K562 (cell line): ENCODE measurements at regions not wholly inside any gene's neighbourhood (a gene's known extent, or its start where the extent isn't known, plus 50 kb on each side); places are given as distances from the start of the nearest gene placed in this dataset.

ENCODE experiments used
- ATAC-seq: fragments of 200-7000 bp; cut with Tn5 transposase; 3 replicates; pipeline ENCODE4 v1.9.1; 2020; ENCODE audit warnings: moderate library complexity
- BruUV-seq: library from RNA; stranded (reverse); fragments of 400-500 nt; replicated peaks from 2 replicates; lab custom pipeline; 2021; lab: Mats Ljungman, UMichigan
- CTCF ChIA-PET: fragments of 300-600 bp; formaldehyde crosslinking; extraction: SDS; loops from one replicate; lab custom pipeline; 2021; ENCODE audit warnings: low intra/inter-chr PET ratio; lab: Yijun Ruan, JAX
- POLR2A ChIA-PET: fragments of 300-600, 350-650 bp; sonication (Branson Sonifier 250); formaldehyde crosslinking; extraction: SDS; loops from one replicate; lab custom pipeline; 2021; ENCODE audit warnings: antibody characterized with exemption, inconsistent platforms; lab: Yijun Ruan, JAX
- DNase-seq, 4 experiments: peaks; one replicate each; pipeline versions ENCODE4 v3.0.0 to v3.0.0-alpha.2; 2011 to 2018; ENCODE audit warnings: low spot score in 3 of 4, mixed read lengths in 3 of 4; ENCODE audit errors: extremely low read depth in 1 of 4
- FAIRE-seq: peaks from 2 replicates; lab custom pipeline; 2011; peaks lifted over from hg19 to GRCh38; lab: Jason Lieb, UNC
- H2AFZ ChIP-seq: 2 replicates; pipeline ENCODE4 v1.6.0; 2011; ENCODE audit warnings: low read depth, low read length, control low read depth, inconsistent platforms
- H3K27ac ChIP-seq: fragments of 200-600 bp; 3 replicates; pipeline ENCODE4 v1.8.0; 2011; ENCODE audit warnings: low read depth, mild to moderate bottlenecking, control low read depth, inconsistent platforms, low read length, moderate library complexity, mixed read lengths; ENCODE audit errors: extremely low read depth
- H3K27me3 ChIP-seq, 2 experiments: fragments of 300-600 bp in 1 of 2; 2 replicates in 1 of 2; 3 replicates in 1 of 2; pipeline versions ENCODE4 v1.6.0 to v1.8.0; 2011; ENCODE audit warnings: inconsistent platforms in 2 of 2, low read length in 2 of 2, mild to moderate bottlenecking in 1 of 2, mixed read lengths in 1 of 2, moderate library complexity in 1 of 2; ENCODE audit not compliant: control insufficient read depth in 2 of 2, insufficient read depth in 2 of 2
- H3K36me3 ChIP-seq: fragments of 300-600 bp; 3 replicates; pipeline ENCODE4 v1.8.0; 2011; ENCODE audit warnings: mild to moderate bottlenecking, low read length, inconsistent platforms; ENCODE audit not compliant: control insufficient read depth, insufficient read depth
- H3K4me1 ChIP-seq, 2 experiments: fragments of 200-600 bp in 1 of 2; replicated peaks in 1 of 2; 2 replicates in 1 of 2; 3 replicates in 1 of 2; pipeline versions ENCODE4 v1.5.1 to v1.8.0; 2011; ENCODE audit warnings: inconsistent platforms in 2 of 2, low read length in 2 of 2, mild to moderate bottlenecking in 1 of 2, mixed read lengths in 1 of 2, moderate library complexity in 1 of 2; ENCODE audit not compliant: control insufficient read depth in 2 of 2, insufficient read depth in 2 of 2
- H3K4me2 ChIP-seq: 2 replicates; pipeline ENCODE4 v1.6.1; 2011; ENCODE audit warnings: low read length, control low read depth, inconsistent platforms, mixed read lengths; ENCODE audit not compliant: insufficient read depth
- H3K4me3 ChIP-seq: fragments of 200-600 bp; sonication (generic), shearing (Covaris generic); 2 replicates; pipeline ENCODE4 v1.5.1; 2016; ENCODE audit warnings: control low read depth, inconsistent platforms
- H3K79me2 ChIP-seq: fragments of 200-600 bp; 3 replicates; pipeline ENCODE4 v1.8.0; 2011; ENCODE audit warnings: low read length, inconsistent platforms; ENCODE audit not compliant: control insufficient read depth, insufficient read depth
- H3K9ac ChIP-seq, 2 experiments: 2 replicates each; pipeline versions ENCODE4 v1.6.0 to v1.6.1; 2011; ENCODE audit warnings: low read depth in 2 of 2, low read length in 2 of 2, control low read depth in 1 of 2, inconsistent platforms in 1 of 2, mild to moderate bottlenecking in 1 of 2, mixed read lengths in 1 of 2; ENCODE audit not compliant: insufficient read depth in 1 of 2
- H3K9me1 ChIP-seq: one replicate; pipeline ENCODE4 v1.6.0; 2011; ENCODE audit warnings: inconsistent platforms, mild to moderate bottlenecking, low read length, moderate library complexity; ENCODE audit not compliant: control insufficient read depth, insufficient read depth
- H3K9me3 ChIP-seq: replicated peaks from 2 replicates; pipeline ENCODE4 v1.5.1; 2011; ENCODE audit warnings: low read depth, low read length, inconsistent platforms; ENCODE audit not compliant: control insufficient read depth, insufficient read depth
- H4K20me1 ChIP-seq: replicated peaks from 2 replicates; pipeline ENCODE4 v1.6.1; 2011; ENCODE audit warnings: low read length, inconsistent platforms, mixed read lengths; ENCODE audit not compliant: control insufficient read depth, insufficient read depth
- CBFA2T2 ChIP-seq: fragments of 450-650 bp; conservative IDR thresholded peaks from 2 replicates; pipeline ENCODE4 v1.6.1; 2017; ENCODE audit warnings: mild to moderate bottlenecking
- HDAC2 ChIP-seq: fragments of 450-650 bp; IDR thresholded peaks from 2 replicates; pipeline ENCODE4 v1.6.1; 2016; ENCODE audit warnings: mild to moderate bottlenecking
- MYC ChIP-seq, 2 experiments: fragments of 250-450 bp in 1 of 2; sonication (Bioruptor Pico) in 1 of 2; IDR thresholded peaks; 2 replicates each; pipeline versions ENCODE4 v1.5.1 to v1.6.1; 2012 to 2021; ENCODE audit warnings: low read depth in 2 of 2, borderline replicate concordance in 1 of 2, improper control_type of control experiment in 1 of 2, low read length in 1 of 2, mild to moderate bottlenecking in 1 of 2, moderate library complexity in 1 of 2
- NCOA6 ChIP-seq: fragments of 450-650 bp; IDR thresholded peaks from 2 replicates; pipeline ENCODE4 v1.6.1; 2017; ENCODE audit warnings: mild to moderate bottlenecking
- PHB ChIP-seq: fragments of 250-450 bp; sonication (Bioruptor Pico); IDR thresholded peaks from 2 replicates; pipeline ENCODE4 v1.5.0; 2021
- RBM25 ChIP-seq: fragments of 200-400 bp; formaldehyde crosslinking; IDR thresholded peaks from 2 replicates; pipeline ENCODE4 v1.6.1; 2018; ENCODE audit warnings: low read length, low read depth, moderate library complexity; ENCODE audit not compliant: severe bottlenecking
- RCOR1 ChIP-seq, 2 experiments: IDR thresholded peaks; 2 replicates each; pipeline ENCODE4 v1.6.1; 2012; ENCODE audit warnings: low read depth in 2 of 2, low read length in 2 of 2, borderline replicate concordance in 1 of 2, improper control_type of control experiment in 1 of 2
- RERE ChIP-seq: sonication (generic); formaldehyde crosslinking; IDR thresholded peaks from 2 replicates; pipeline ENCODE4 v1.8.0; 2023; ENCODE audit warnings: missing genetic modification reagents, mild to moderate bottlenecking, borderline replicate concordance
- ZBTB11 ChIP-seq, 3 experiments: fragments of 200-800 bp in 1 of 3; fragments of 250-450 bp in 1 of 3; fragments of 450-650 bp in 1 of 3; sonication (Bioruptor Pico) in 1 of 3; sonication (Bioruptor generic) in 1 of 3; formaldehyde crosslinking in 1 of 3; IDR thresholded peaks; 2 replicates each; pipeline versions ENCODE4 v1.6.1 to v1.8.0; 2016 to 2022; ENCODE audit warnings: mild to moderate bottlenecking in 2 of 3, missing genetic modification characterization in 2 of 3, missing compliant biosample characterization in 1 of 3, moderate library complexity in 1 of 3
- ZKSCAN8 ChIP-seq: fragments of 200-800 bp; sonication (Bioruptor generic); IDR thresholded peaks from 2 replicates; pipeline ENCODE4 v1.6.1; 2016; ENCODE audit warnings: missing genetic modification characterization, missing compliant biosample characterization
- ZSCAN32 ChIP-seq: fragments of 450-650 bp; formaldehyde crosslinking; IDR thresholded peaks from 2 replicates; pipeline ENCODE4 v1.4.0; 2020; ENCODE audit warnings: mild to moderate bottlenecking, moderate library complexity
- WGBS: fragments of 100-300 bp; shearing (Covaris generic); methylation state at CpG from one replicate; pipeline ENCODE4 v1.1.6; 2016; ENCODE audit warnings: low coverage, mixed read lengths; ENCODE audit not compliant: insufficient coverage; ENCODE audit errors: missing lambda C conversion rate; 5-methylcytosine and 5-hydroxymethylcytosine counted together
- in situ Hi-C: fragments of 300-500 bp; cut with MboI; formaldehyde crosslinking; loops from 4 replicates; pipeline ENCODE4 v1.15.0; 2018; ENCODE audit warnings: inconsistent platforms, mixed read lengths
- intact Hi-C: fragments of 100-400 bp; cut with micrococcal nuclease; formaldehyde crosslinking; loops from 2 replicates; pipeline ENCODE4 v1.14.2; 2022
- TF ChIP-seq, protein P1 (sequence below): IDR thresholded peaks from 2 replicates; pipeline ENCODE4 v1.6.1; 2012; ENCODE audit warnings: low read depth, low read length, improper control_type of control experiment, borderline replicate concordance

DNA sequence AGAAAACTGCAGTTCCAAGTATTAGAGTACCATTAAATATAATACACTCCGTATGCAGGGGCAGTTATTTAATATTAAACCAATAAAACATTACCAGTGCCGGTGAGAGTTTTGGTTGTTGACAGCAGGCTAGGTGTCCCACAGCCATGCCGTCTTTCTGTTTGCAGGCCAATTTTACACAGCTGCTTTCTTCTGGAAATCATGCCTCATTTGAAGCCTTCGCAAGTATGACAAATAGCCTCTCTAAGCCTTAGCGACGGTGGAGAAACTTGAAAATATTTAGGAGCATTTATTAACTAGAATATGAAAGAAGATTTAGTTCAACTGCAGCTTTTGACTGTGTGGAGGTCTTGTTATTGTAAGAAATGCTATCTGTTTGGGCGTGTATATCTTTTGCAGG lies 226.0 kb downstream of the BMP2 start:
- Histone ChIP-seq H4K20me1 (no peaks in the 10 kb centered on the region), H3K9ac (no peak overlapping the region), H3K9me3 (no peaks in the 10 kb centered on the region), H3K9me1 (no peaks in the 10 kb centered on the region), H3K27ac (no peak overlapping the region), H3K4me2 (no peak overlapping the region), H3K79me2 (no peaks in the 10 kb centered on the region), H3K4me1 (no peaks in the 10 kb centered on the region), H2AFZ (no peak overlapping the region), H3K4me3 (no peak overlapping the region), H3K36me3 (no peaks in the 10 kb centered on the region), H3K27me3 (no peaks in the 10 kb centered on the region)
- FAIRE-seq (no peak), DNase-seq (no peak), ATAC-seq (no peak)
- BruUV-seq: no TSS peak
- ChIA-PET POLR2A (interaction anchor here (0.6 kb wide), 1 partner anchor 857 kb away, joined by 3 read pairs; no protein-coding TSS in a partner anchor), CTCF (no interaction called here)
- WGBS: 0% methylated on average over 7 of the region's 7 CpGs
- intact Hi-C loops (no loop called here), in situ Hi-C loops (no loop called here)
- TF ChIP-seq MYC (IDR thresholded peaks at IDR 0.05; ENCODE audit: low read depth, low read length): no peak
- TF ChIP-seq MYC (CRISPR knock-in tag; IDR thresholded peaks at IDR 0.05; ENCODE audit: borderline replicate concordance, low read depth): no peak
- TF ChIP-seq HDAC2: no peak
- no peak for TF ChIP-seq PHB (CRISPR knock-in tag)
- TF ChIP-seq ZBTB11 (CRISPR knock-in tag; IDR thresholded peaks at IDR 0.05): no peak
- no peak for TF ChIP-seq ZSCAN32 (CRISPR knock-in tag)
- no peak for TF ChIP-seq NCOA6
- TF ChIP-seq ZKSCAN8 (CRISPR knock-in tag): no peak
- no peak for TF ChIP-seq RCOR1 (IDR thresholded peaks at IDR 0.05; ENCODE audit: borderline replicate concordance in 1 of 2, low read depth in 2 of 2, low read length in 2 of 2)
- no peak for TF ChIP-seq CBFA2T2
- TF ChIP-seq RERE (CRISPR knock-in tag): no peak
- TF ChIP-seq, protein P1, sequence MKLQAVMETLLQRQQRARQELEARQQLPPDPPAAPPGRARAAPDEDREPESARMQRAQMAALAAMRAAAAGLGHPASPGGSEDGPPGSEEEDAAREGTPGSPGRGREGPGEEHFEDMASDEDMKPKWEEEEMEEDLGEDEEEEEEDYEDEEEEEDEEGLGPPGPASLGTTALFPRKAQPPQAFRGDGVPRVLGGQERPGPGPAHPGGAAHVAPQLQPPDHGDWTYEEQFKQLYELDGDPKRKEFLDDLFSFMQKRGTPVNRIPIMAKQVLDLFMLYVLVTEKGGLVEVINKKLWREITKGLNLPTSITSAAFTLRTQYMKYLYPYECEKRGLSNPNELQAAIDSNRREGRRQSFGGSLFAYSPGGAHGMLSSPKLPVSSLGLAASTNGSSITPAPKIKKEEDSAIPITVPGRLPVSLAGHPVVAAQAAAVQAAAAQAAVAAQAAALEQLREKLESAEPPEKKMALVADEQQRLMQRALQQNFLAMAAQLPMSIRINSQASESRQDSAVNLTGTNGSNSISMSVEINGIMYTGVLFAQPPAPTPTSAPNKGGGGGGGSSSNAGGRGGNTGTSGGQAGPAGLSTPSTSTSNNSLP: no peak
- no peak for TF ChIP-seq RBM25
